ENCODE measurements at regions not wholly inside any gene's neighbourhood (a gene's known extent, or its start where the extent isn't known, plus 50 kb on each side); places are given as distances from the start of the nearest gene placed in this dataset.

GRCh38 chr4:144514736-144515135, 131.2 kb upstream of the HHIP start:
- WGBS, 5 donors, result 41 to 66% (median 57%) methylated on average over 1 of the region's 1 CpG
- H3K9me3 ChIP-seq, result no peaks in the 10 kb centered on the region
- no peak overlapping the region for H3K4me3 ChIP-seq
- no peak overlapping the region for H3K27ac ChIP-seq
- intact Hi-C loops (cut with DNase I; ENCODE audit: low total_unique reads), result no loop called here
- H3K27me3 ChIP-seq, result no peaks in the 10 kb centered on the region
- H3K4me1 ChIP-seq, result no peaks in the 10 kb centered on the region
- TF ChIP-seq POLR2A (IDR thresholded peaks at IDR 0.05), result no peak
- no peak for TF ChIP-seq CTCF (IDR thresholded peaks at IDR 0.05)
- TF ChIP-seq EP300 (IDR thresholded peaks at IDR 0.05), result no peak
- TF ChIP-seq POLR2AphosphoS5 (IDR thresholded peaks at IDR 0.05), result no peak
- H3K36me3 ChIP-seq, result no peaks in the 10 kb centered on the region
- no peak for DNase-seq

GRCh38 chr4:144518181-144518895, 127.6 kb upstream of the HHIP start:
- TF ChIP-seq CTCF (IDR thresholded peaks at IDR 0.05) (no peak), POLR2AphosphoS5 (IDR thresholded peaks at IDR 0.05) (no peak), POLR2A (IDR thresholded peaks at IDR 0.05) (no peak), EP300 (IDR thresholded peaks at IDR 0.05) (no peak)
- 24 to 48% (median 36%) methylated on average over 8 of the region's 8 CpGs for WGBS, 5 donors

GRCh38 chr4:144531841-144532240, 114.1 kb upstream of the HHIP start:
- Histone ChIP-seq H3K27ac (no peak overlapping the region), H3K36me3 (no peaks in the 10 kb centered on the region), H3K4me3 (no peak overlapping the region), H3K27me3 (no peaks in the 10 kb centered on the region), H3K9me3 (no peaks in the 10 kb centered on the region), H3K4me1 (no peaks in the 10 kb centered on the region)
- intact Hi-C loops (cut with DNase I; ENCODE audit: low total_unique reads), result no loop called here
- no peak for TF ChIP-seq CTCF (IDR thresholded peaks at IDR 0.05)
- no peak for TF ChIP-seq POLR2A (IDR thresholded peaks at IDR 0.05)
- no peak for TF ChIP-seq EP300 (IDR thresholded peaks at IDR 0.05)
- no peak for TF ChIP-seq POLR2AphosphoS5 (IDR thresholded peaks at IDR 0.05)
- DNase-seq, result no peak
- WGBS, 5 donors, result 72 to 77% (median 75%) methylated on average over 2 of the region's 2 CpGs

More at GRCh38 chr4:144518181-144518895, 127.6 kb upstream of the HHIP start:
- H3K4me1 ChIP-seq, result no peaks in the 10 kb centered on the region
- DNase-seq, result no peak
- no peak overlapping the region for H3K4me3 ChIP-seq
- H3K9me3 ChIP-seq, result no peaks in the 10 kb centered on the region
- no peak overlapping the region for H3K27ac ChIP-seq
- intact Hi-C loops (cut with DNase I; ENCODE audit: low total_unique reads), result no loop called here
- no peaks in the 10 kb centered on the region for H3K36me3 ChIP-seq
- no peaks in the 10 kb centered on the region for H3K27me3 ChIP-seq

GRCh38 chr4:144547678-144548298, 98.2 kb upstream of the HHIP start:
- Histone ChIP-seq H3K36me3 (no peaks in the 10 kb centered on the region), H3K27me3 (no peaks in the 10 kb centered on the region), H3K9me3 (peaks cover 0 to 14% (median 9%) of the 10 kb centered on the region in 4 donors), H3K4me3 (no peak overlapping the region), H3K4me1 (no peaks in the 10 kb centered on the region), H3K27ac (no peak overlapping the region)
- TF ChIP-seq CTCF (IDR thresholded peaks at IDR 0.05), result no peak
- no peak for TF ChIP-seq EP300 (IDR thresholded peaks at IDR 0.05)
- no peak for DNase-seq
- WGBS, 5 donors, result 75 to 86% (median 80%) methylated on average over 2 of the region's 2 CpGs
- intact Hi-C loops (cut with DNase I; ENCODE audit: low total_unique reads), result no loop called here
